C4-2B (cell line): ENCODE measurements at regions not wholly inside any gene's neighbourhood (a gene's known extent, or its start where the extent isn't known, plus 50 kb on each side); places are given as distances from the start of the nearest gene placed in this dataset.

Experiments used
- CTCF ChIP-seq: fragments of 450-650 bp; conservative IDR thresholded peaks from 2 replicates; pipeline ENCODE4 v1.5.1; 2017; ENCODE audit warnings: mild to moderate bottlenecking
- ZFX ChIP-seq: fragments of 450-650 bp; IDR thresholded peaks from 2 replicates; pipeline ENCODE4 v1.6.1; 2017

DNA sequence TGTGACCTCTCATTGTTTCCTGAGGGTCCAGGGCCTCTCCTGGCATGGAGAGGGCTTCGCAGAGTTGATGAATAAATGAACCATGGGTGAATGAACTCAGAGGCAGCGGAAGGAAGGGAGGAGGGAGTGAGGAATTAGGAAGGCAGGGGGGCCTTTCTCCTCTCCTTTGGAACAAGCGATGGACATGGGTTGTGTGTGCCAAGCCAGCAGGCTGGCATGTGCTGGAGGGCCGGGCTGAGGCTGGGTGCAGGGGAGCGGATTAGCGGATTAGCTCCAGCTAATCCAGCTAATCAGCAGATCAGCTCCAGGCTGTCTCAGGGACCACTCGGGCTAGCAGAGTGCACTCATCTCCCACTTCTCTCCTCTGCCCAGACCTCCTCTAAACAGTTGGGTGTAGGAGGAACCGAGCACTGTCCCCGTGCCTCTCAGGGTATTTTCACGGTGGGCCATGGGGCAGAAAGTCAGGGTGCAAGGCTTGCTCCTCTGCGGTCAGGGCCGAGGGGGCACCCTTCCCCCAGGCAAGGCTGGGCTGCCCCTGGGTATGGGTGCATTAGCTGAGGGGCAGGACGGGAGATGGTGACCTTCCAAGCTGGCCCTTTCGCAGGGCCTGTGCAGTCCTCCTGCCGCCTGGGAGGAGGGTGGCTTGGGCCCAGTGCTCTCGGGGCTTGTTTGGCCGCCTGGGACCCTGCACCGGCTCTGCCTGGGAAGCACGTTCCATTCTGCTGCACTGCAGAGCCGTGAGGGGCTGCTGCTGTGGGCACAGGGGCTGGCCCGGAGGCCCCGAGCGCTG lies 120.3 kb upstream of the B3GAT1 start:
- no peak for TF ChIP-seq CTCF
- no peak for TF ChIP-seq ZFX
